ENCODE measurements at regions not wholly inside any gene's neighbourhood (a gene's known extent, or its start where the extent isn't known, plus 50 kb on each side); places are given as distances from the start of the nearest gene placed in this dataset.

GRCh38 chr2:153819074-153819473 lies 52.6 kb upstream of the GALNT13 start:
- DNase-seq = no peak

- DNase-seq = no peak
These were observed 52.2 kb upstream of the GALNT13 start for GRCh38 chr2:153819501-153819900.
